NOMO-1 treated with DMSO at 0.1 percent for 48 hours (cell line): ENCODE measurements at regions not wholly inside any gene's neighbourhood (a gene's known extent, or its start where the extent isn't known, plus 50 kb on each side); places are given as distances from the start of the nearest gene placed in this dataset.
"Not testable (repeated sequence)": the region's sequence is repeated elsewhere in the genome, so short reads cannot be mapped to it uniquely, and the experiment has no call there.

Experiments
- DNase-seq: peaks from one replicate; lab custom pipeline; 2025; ENCODE audit not compliant: unreplicated experiment; lab: John Stamatoyannopoulos, UW

- no peak for DNase-seq
Observed at GRCh38 chr11:101296896-101297295, 167.3 kb upstream of the PGR start.

- DNase-seq: no peak
Observed at GRCh38 chr11:101292661-101293240, 163.1 kb upstream of the PGR start.

- DNase-seq: no peak
Observed at GRCh38 chr11:101291279-101291678, 161.7 kb upstream of the PGR start.

- DNase-seq: no peak
Observed at GRCh38 chr11:101288392-101288791, 158.8 kb upstream of the PGR start.

GRCh38 chr11:101279728-101280127 lies 150.1 kb upstream of the PGR start:
- no peak for DNase-seq

- DNase-seq: no peak
Observed at GRCh38 chr11:101278286-101278685, 148.7 kb upstream of the PGR start.

- DNase-seq: no peak
Observed at GRCh38 chr11:101277036-101277435, 147.4 kb upstream of the PGR start.

GRCh38 chr11:101269990-101270660 lies 140.5 kb upstream of the PGR start:
- no peak for DNase-seq

GRCh38 chr11:101269390-101269789 lies 139.8 kb upstream of the PGR start:
- no peak for DNase-seq

- DNase-seq: no peak
Observed at GRCh38 chr11:101267654-101268053, 138.0 kb upstream of the PGR start.

- DNase-seq: no peak
Observed at GRCh38 chr11:101264306-101264705, 134.7 kb upstream of the PGR start.

GRCh38 chr11:101262995-101263394 lies 133.4 kb upstream of the PGR start:
- DNase-seq: no peak

- DNase-seq: no peak
Observed at GRCh38 chr11:101262258-101262657, 132.6 kb upstream of the PGR start.

GRCh38 chr11:101255036-101255435 lies 125.4 kb upstream of the PGR start:
- no peak for DNase-seq

- DNase-seq: no peak
Observed at GRCh38 chr11:101254037-101254436, 124.4 kb upstream of the PGR start.

- DNase-seq: not testable (repeated sequence)
Observed at GRCh38 chr11:101245635-101246034, 116.0 kb upstream of the PGR start.

- DNase-seq: not testable (repeated sequence)
Observed at GRCh38 chr11:101245081-101245480, 115.5 kb upstream of the PGR start.

- no peak for DNase-seq
Observed at GRCh38 chr11:101241160-101241795, 111.7 kb upstream of the PGR start.

GRCh38 chr11:101231207-101231834 lies 101.7 kb upstream of the PGR start:
- DNase-seq: not testable (repeated sequence)

- DNase-seq: no peak
Observed at GRCh38 chr11:101226617-101227016, 97.0 kb upstream of the PGR start.

- no peak for DNase-seq
Observed at GRCh38 chr11:101224221-101224620, 94.6 kb upstream of the PGR start.

- not testable (repeated sequence) for DNase-seq
Observed at GRCh38 chr11:101218091-101218490, 88.5 kb upstream of the PGR start.
